Vagina (tissue), 2 donors: ENCODE measurements at regions not wholly inside any gene's neighbourhood (a gene's known extent, or its start where the extent isn't known, plus 50 kb on each side); places are given as distances from the start of the nearest gene placed in this dataset.

ENCODE experiments used
- CTCF ChIP-seq, 3 experiments: fragments of 450-650 bp in 2 of 3; fragments of 200-600 bp in 1 of 3; sonication (generic) in 1 of 3; IDR thresholded peaks; one replicate each; pipeline ENCODE4 v1.5.1; 2017 to 2019; ENCODE audit warnings: antibody characterized with exemption in 3 of 3, mild to moderate bottlenecking in 2 of 3, moderate library complexity in 2 of 3
- POLR2A ChIP-seq, 2 donors: fragments of 450-650 bp; IDR thresholded peaks; one replicate each; pipeline ENCODE4 v1.6.1; 2017; ENCODE audit warnings: antibody characterized with exemption in 2 of 2, mild to moderate bottlenecking in 2 of 2, moderate library complexity in 2 of 2
- POLR2AphosphoS5 ChIP-seq, 2 donors: sonication (generic); formaldehyde crosslinking; IDR thresholded peaks; one replicate each; pipeline ENCODE4 v1.9.0; 2017; ENCODE audit warnings: antibody characterized with exemption in 2 of 2, mild to moderate bottlenecking in 2 of 2, low read depth in 1 of 2; ENCODE audit not compliant: insufficient read depth in 1 of 2

DNA sequence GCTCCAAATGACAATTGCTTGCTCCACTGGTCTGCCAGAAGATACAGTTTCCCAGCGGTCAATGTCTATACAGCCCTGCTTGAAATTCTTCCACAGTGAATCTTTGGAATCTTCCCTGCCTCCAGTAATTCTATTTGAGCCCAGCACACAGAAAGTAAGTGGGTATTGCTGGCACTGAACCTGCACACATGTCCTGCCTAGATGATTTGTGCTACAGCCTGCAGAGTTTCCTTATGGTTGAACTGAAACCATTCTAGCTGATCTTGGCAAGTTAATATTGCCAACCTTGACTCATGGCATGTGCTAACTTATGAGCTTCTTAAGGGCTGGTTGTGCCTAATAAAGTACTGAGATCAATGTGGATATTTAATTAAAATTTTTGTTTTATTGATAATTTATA, 553.8 kb upstream of the GNPDA2 start:
- no peak for TF ChIP-seq CTCF (IDR thresholded peaks at IDR 0.05)
- TF ChIP-seq POLR2A (IDR thresholded peaks at IDR 0.05), result no peak
- no peak for TF ChIP-seq POLR2AphosphoS5 (IDR thresholded peaks at IDR 0.05; ENCODE audit: insufficient read depth in 1 of 2, low read depth in 1 of 2)
